ENCODE measurements at regions not wholly inside any gene's neighbourhood (a gene's known extent, or its start where the extent isn't known, plus 50 kb on each side); places are given as distances from the start of the nearest gene placed in this dataset.

GRCh38 chr21:27094184-27094948 is 127.5 kb upstream of the ADAMTS5 start:
- Histone ChIP-seq H3K4me2 (ENCODE audit: low read depth, low read length, poor library complexity, severe bottlenecking) (no peak overlapping the region), H3K4me1 (ENCODE audit: insufficient read depth, low read length, poor library complexity, severe bottlenecking) (no peaks in the 10 kb centered on the region), H3K9me2 (replicated peaks; ENCODE audit: low read depth, low read length) (no peaks in the 10 kb centered on the region), H2AFZ (ENCODE audit: low read length) (no peak overlapping the region), H3K27me3 (ENCODE audit: insufficient read depth, low read length, poor library complexity, severe bottlenecking) (no peaks in the 10 kb centered on the region), H3K9ac (ENCODE audit: low read depth, low read length, poor library complexity, severe bottlenecking) (no peak overlapping the region), H3K4me3 (ENCODE audit: low read length, poor library complexity, severe bottlenecking) (no peak overlapping the region), H3K9me3 (ENCODE audit: insufficient read depth, low read depth, low read length) (no peaks in the 10 kb centered on the region), H3F3A (ENCODE audit: low read depth) (no peaks in the 10 kb centered on the region), H3K79me2 (ENCODE audit: insufficient read depth, low read length) (no peaks in the 10 kb centered on the region), H3K36me3 (ENCODE audit: insufficient read depth, low read length) (no peaks in the 10 kb centered on the region), H4K20me1 (ENCODE audit: insufficient read depth, low read length, poor library complexity, severe bottlenecking) (no peaks in the 10 kb centered on the region)
- TF ChIP-seq EZH2phosphoT487 (IDR thresholded peaks at IDR 0.05; ENCODE audit: borderline replicate concordance): no peak
- no peak for TF ChIP-seq CTCF (conservative IDR thresholded peaks at IDR 0.05; ENCODE audit: low read length)

- no peak for TF ChIP-seq CTCF (conservative IDR thresholded peaks at IDR 0.05; ENCODE audit: low read length)
- no peaks in the 10 kb centered on the region for H3F3A ChIP-seq (ENCODE audit: low read depth)
- no peak overlapping the region for H3K4me3 ChIP-seq (ENCODE audit: low read length, poor library complexity, severe bottlenecking)
- no peaks in the 10 kb centered on the region for H3K9me2 ChIP-seq (replicated peaks; ENCODE audit: low read depth, low read length)
- no peak overlapping the region for H2AFZ ChIP-seq (ENCODE audit: low read length)
- no peaks in the 10 kb centered on the region for H3K4me1 ChIP-seq (ENCODE audit: insufficient read depth, low read length, poor library complexity, severe bottlenecking)
- peaks cover 4% of the 10 kb centered on the region; the same call in 1 of the 2 replicates for H3K9me3 ChIP-seq (ENCODE audit: insufficient read depth, low read depth, low read length)
- H3K36me3 ChIP-seq (ENCODE audit: insufficient read depth, low read length): no peaks in the 10 kb centered on the region
- no peak overlapping the region for H3K9ac ChIP-seq (ENCODE audit: low read depth, low read length, poor library complexity, severe bottlenecking)
- H3K79me2 ChIP-seq (ENCODE audit: insufficient read depth, low read length): no peaks in the 10 kb centered on the region
- no peaks in the 10 kb centered on the region for H3K27me3 ChIP-seq (ENCODE audit: insufficient read depth, low read length, poor library complexity, severe bottlenecking)
- H4K20me1 ChIP-seq (ENCODE audit: insufficient read depth, low read length, poor library complexity, severe bottlenecking): no peaks in the 10 kb centered on the region
- H3K4me2 ChIP-seq (ENCODE audit: low read depth, low read length, poor library complexity, severe bottlenecking): no peak overlapping the region
These were observed 119.7 kb upstream of the ADAMTS5 start for GRCh38 chr21:27086630-27087029.

GRCh38 chr21:27086186-27086585 is 119.3 kb upstream of the ADAMTS5 start:
- H3K36me3 ChIP-seq (ENCODE audit: insufficient read depth, low read length): no peaks in the 10 kb centered on the region
- peaks cover 4% of the 10 kb centered on the region; the same call in 1 of the 2 replicates for H3K9me3 ChIP-seq (ENCODE audit: insufficient read depth, low read depth, low read length)
- no peaks in the 10 kb centered on the region for H3K79me2 ChIP-seq (ENCODE audit: insufficient read depth, low read length)
- H3K4me1 ChIP-seq (ENCODE audit: insufficient read depth, low read length, poor library complexity, severe bottlenecking): no peaks in the 10 kb centered on the region
- no peak overlapping the region for H3K9ac ChIP-seq (ENCODE audit: low read depth, low read length, poor library complexity, severe bottlenecking)
- no peak overlapping the region for H3K4me3 ChIP-seq (ENCODE audit: low read length, poor library complexity, severe bottlenecking)
- TF ChIP-seq EZH2phosphoT487 (IDR thresholded peaks at IDR 0.05; ENCODE audit: borderline replicate concordance): no peak
- no peak for TF ChIP-seq CTCF (conservative IDR thresholded peaks at IDR 0.05; ENCODE audit: low read length)
- no peaks in the 10 kb centered on the region for H3K9me2 ChIP-seq (replicated peaks; ENCODE audit: low read depth, low read length)
- no peak overlapping the region for H3K4me2 ChIP-seq (ENCODE audit: low read depth, low read length, poor library complexity, severe bottlenecking)
- no peak overlapping the region for H2AFZ ChIP-seq (ENCODE audit: low read length)
- no peaks in the 10 kb centered on the region for H4K20me1 ChIP-seq (ENCODE audit: insufficient read depth, low read length, poor library complexity, severe bottlenecking)
- no peaks in the 10 kb centered on the region for H3K27me3 ChIP-seq (ENCODE audit: insufficient read depth, low read length, poor library complexity, severe bottlenecking)
- H3F3A ChIP-seq (ENCODE audit: low read depth): no peaks in the 10 kb centered on the region

All from Loucy (cell line).